ENCODE measurements at regions not wholly inside any gene's neighbourhood (a gene's known extent, or its start where the extent isn't known, plus 50 kb on each side); places are given as distances from the start of the nearest gene placed in this dataset.

- TF ChIP-seq, protein P1, sequence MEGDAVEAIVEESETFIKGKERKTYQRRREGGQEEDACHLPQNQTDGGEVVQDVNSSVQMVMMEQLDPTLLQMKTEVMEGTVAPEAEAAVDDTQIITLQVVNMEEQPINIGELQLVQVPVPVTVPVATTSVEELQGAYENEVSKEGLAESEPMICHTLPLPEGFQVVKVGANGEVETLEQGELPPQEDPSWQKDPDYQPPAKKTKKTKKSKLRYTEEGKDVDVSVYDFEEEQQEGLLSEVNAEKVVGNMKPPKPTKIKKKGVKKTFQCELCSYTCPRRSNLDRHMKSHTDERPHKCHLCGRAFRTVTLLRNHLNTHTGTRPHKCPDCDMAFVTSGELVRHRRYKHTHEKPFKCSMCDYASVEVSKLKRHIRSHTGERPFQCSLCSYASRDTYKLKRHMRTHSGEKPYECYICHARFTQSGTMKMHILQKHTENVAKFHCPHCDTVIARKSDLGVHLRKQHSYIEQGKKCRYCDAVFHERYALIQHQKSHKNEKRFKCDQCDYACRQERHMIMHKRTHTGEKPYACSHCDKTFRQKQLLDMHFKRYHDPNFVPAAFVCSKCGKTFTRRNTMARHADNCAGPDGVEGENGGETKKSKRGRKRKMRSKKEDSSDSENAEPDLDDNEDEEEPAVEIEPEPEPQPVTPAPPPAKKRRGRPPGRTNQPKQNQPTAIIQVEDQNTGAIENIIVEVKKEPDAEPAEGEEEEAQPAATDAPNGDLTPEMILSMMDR (IDR thresholded peaks at IDR 0.05), result no peak
- TF ChIP-seq POLR2A (IDR thresholded peaks at IDR 0.05), result no peak
Measured at GRCh38 chr14:81971911-81972310, 438.3 kb upstream of the SEL1L start.
